GM12873 (cell line): ENCODE measurements at regions not wholly inside any gene's neighbourhood (a gene's known extent, or its start where the extent isn't known, plus 50 kb on each side); places are given as distances from the start of the nearest gene placed in this dataset.

Experiments used
- CTCF ChIP-seq: IDR thresholded peaks from 2 replicates; pipeline ENCODE4 v1.5.1; 2012; ENCODE audit warnings: low read depth, mild to moderate bottlenecking, moderate library complexity, low read length, control low read depth; ENCODE audit not compliant: insufficient read depth; ENCODE audit errors: missing control alignments

GRCh38 chr2:237035781-237036475 is 49.8 kb upstream of the COPS8 start:
- TF ChIP-seq CTCF, result no peak
